H1 (cell line): ENCODE measurements at regions not wholly inside any gene's neighbourhood (a gene's known extent, or its start where the extent isn't known, plus 50 kb on each side); places are given as distances from the start of the nearest gene placed in this dataset.

Experiments
- CTCF ChIA-PET: fragments of 300-600 bp; sonication (Branson Sonifier 250); formaldehyde crosslinking; loops from one replicate; lab custom pipeline; 2021; ENCODE audit not compliant: partially characterized antibody; lab: Charles Lee
- POLR2A ChIA-PET: fragments of 300-600 bp; sonication (Branson Sonifier 250); formaldehyde crosslinking; loops from one replicate; lab custom pipeline; 2021; ENCODE audit warnings: inconsistent platforms; ENCODE audit not compliant: partially characterized antibody; lab: Charles Lee
- DNase-seq, 2 experiments: peaks; one replicate each; pipeline versions ENCODE4 v3.0.0 to v3.0.0-alpha.2; 2010 to 2022; ENCODE audit warnings: low spot score in 2 of 2, low read depth in 1 of 2, mixed read lengths in 1 of 2
- FAIRE-seq: peaks from 2 replicates; lab custom pipeline; 2011; peaks lifted over from hg19 to GRCh38; lab: Jason Lieb, UNC
- H2AFZ ChIP-seq: 2 replicates; pipeline ENCODE4 v1.8.1; 2012; ENCODE audit warnings: low read length, inconsistent platforms
- H2AK5ac ChIP-seq: 2 replicates; pipeline ENCODE4 v1.6.1; 2013; ENCODE audit warnings: low read depth, low read length
- H2BK120ac ChIP-seq: replicated peaks from 2 replicates; pipeline ENCODE3; 2013; ENCODE audit warnings: low read depth, low read length, inconsistent platforms
- H2BK12ac ChIP-seq: 2 replicates; pipeline ENCODE4 v1.6.1; 2013; ENCODE audit warnings: low read depth, low read length
- H2BK15ac ChIP-seq: 2 replicates; pipeline ENCODE4 v1.6.1; 2013; ENCODE audit warnings: low read length
- H2BK20ac ChIP-seq: 2 replicates; pipeline ENCODE4 v1.6.1; 2013; ENCODE audit warnings: low read length
- H2BK5ac ChIP-seq: 2 replicates; pipeline ENCODE4 v1.6.1; 2013; ENCODE audit warnings: low read depth, low read length
- H3K14ac ChIP-seq: 2 replicates; pipeline ENCODE4 v1.6.1; 2013; ENCODE audit warnings: inconsistent platforms; ENCODE audit not compliant: insufficient read length
- H3K18ac ChIP-seq: 2 replicates; pipeline ENCODE4 v1.6.1; 2013; ENCODE audit warnings: low read length; ENCODE audit errors: extremely low read depth
- H3K23ac ChIP-seq: 2 replicates; pipeline ENCODE4 v1.6.1; 2013; ENCODE audit warnings: inconsistent platforms; ENCODE audit not compliant: insufficient read length
- H3K23me2 ChIP-seq: 2 replicates; pipeline ENCODE4 v1.6.1; 2013; ENCODE audit warnings: low read depth, low read length
- H3K27ac ChIP-seq: 2 replicates; pipeline ENCODE4 v1.6.1; 2011; ENCODE audit warnings: low read depth, low read length, inconsistent platforms
- H3K27me3 ChIP-seq, 4 experiments: replicated peaks in 1 of 4; 1 replicate in 1 of 4; 2 replicates in 3 of 4; pipeline versions ENCODE4 v1.6.1 to v1.8.1; 2011 to 2013; ENCODE audit warnings: low read length in 3 of 4, mild to moderate bottlenecking in 3 of 4, inconsistent platforms in 2 of 4, mixed read lengths in 2 of 4, moderate library complexity in 1 of 4; ENCODE audit not compliant: control insufficient read depth in 3 of 4, insufficient read depth in 3 of 4; ENCODE audit errors: extremely low read depth in 1 of 4
- H3K36me3 ChIP-seq, 4 experiments: 2 replicates each; pipeline versions ENCODE4 v1.6.1 to v1.8.1; 2011 to 2013; ENCODE audit warnings: mild to moderate bottlenecking in 4 of 4, low read length in 3 of 4, moderate library complexity in 2 of 4, control low read depth in 1 of 4, inconsistent platforms in 1 of 4; ENCODE audit not compliant: insufficient read depth in 4 of 4, control insufficient read depth in 2 of 4
- H3K4ac ChIP-seq: replicated peaks from 2 replicates; pipeline ENCODE3; 2013; ENCODE audit warnings: low read length, low read depth, mixed read lengths, inconsistent platforms; ENCODE audit not compliant: insufficient read length
- H3K4me1 ChIP-seq, 4 experiments: replicated peaks in 1 of 4; 1 replicate in 1 of 4; 2 replicates in 3 of 4; pipeline versions ENCODE4 v1.6.1 to v1.8.1; 2011 to 2013; ENCODE audit warnings: low read length in 3 of 4, inconsistent platforms in 2 of 4, mixed read lengths in 1 of 4; ENCODE audit not compliant: insufficient read depth in 4 of 4, control insufficient read depth in 3 of 4
- H3K4me2 ChIP-seq, 2 experiments: 2 replicates each; pipeline versions ENCODE4 v1.6.1 to v1.8.1; 2011 to 2013; ENCODE audit warnings: low read depth in 2 of 2, low read length in 2 of 2, control low read depth in 1 of 2, inconsistent platforms in 1 of 2, mild to moderate bottlenecking in 1 of 2; ENCODE audit not compliant: insufficient read depth in 1 of 2
- H3K4me3 ChIP-seq, 4 experiments: fragments of 200-600, 300-600 bp in 1 of 4; sonication (generic), shearing (Covaris generic), sonication (Bioruptor Twin) in 1 of 4; 2 replicates each; pipeline versions ENCODE4 v1.5.1 to v1.8.1; 2011 to 2016; ENCODE audit warnings: low read length in 4 of 4, low read depth in 3 of 4, control low read depth in 2 of 4, inconsistent platforms in 2 of 4, mild to moderate bottlenecking in 2 of 4, mixed read lengths in 1 of 4, moderate library complexity in 1 of 4; ENCODE audit not compliant: insufficient read depth in 2 of 4; ENCODE audit errors: extremely low read depth in 1 of 4
- H3K56ac ChIP-seq: replicated peaks from 2 replicates; pipeline ENCODE3; 2013; ENCODE audit warnings: low read depth, mild to moderate bottlenecking, mixed read lengths, low read length, inconsistent platforms; ENCODE audit not compliant: insufficient read length
- H3K79me1 ChIP-seq: 2 replicates; pipeline ENCODE4 v1.6.1; 2013; ENCODE audit warnings: low read depth, low read length, control low read depth
- H3K79me2 ChIP-seq, 2 experiments: 2 replicates each; pipeline versions ENCODE4 v1.6.1 to v1.8.1; 2012 to 2013; ENCODE audit warnings: low read length in 2 of 2, mild to moderate bottlenecking in 2 of 2, inconsistent platforms in 1 of 2; ENCODE audit not compliant: insufficient read depth in 2 of 2, control insufficient read depth in 1 of 2
- H3K9ac ChIP-seq, 4 experiments: replicated peaks in 1 of 4; 1 replicate in 1 of 4; 2 replicates in 3 of 4; pipeline versions ENCODE4 v1.6.1 to v1.8.1; 2011 to 2013; ENCODE audit warnings: low read depth in 3 of 4, low read length in 3 of 4, control low read depth in 2 of 4, mild to moderate bottlenecking in 2 of 4, moderate library complexity in 2 of 4, inconsistent platforms in 1 of 4; ENCODE audit errors: extremely low read depth in 1 of 4
- H3K9me3 ChIP-seq, 2 experiments: 2 replicates each; pipeline versions ENCODE4 v1.6.1 to v1.8.1; 2012 to 2013; ENCODE audit warnings: mild to moderate bottlenecking in 2 of 2, moderate library complexity in 2 of 2, control low read depth in 1 of 2, inconsistent platforms in 1 of 2, low read depth in 1 of 2, low read length in 1 of 2, mixed read lengths in 1 of 2; ENCODE audit not compliant: insufficient read depth in 2 of 2
- H4K20me1 ChIP-seq, 2 experiments: replicated peaks in 1 of 2; 2 replicates each; pipeline versions ENCODE3 to v1.8.1; 2011 to 2013; ENCODE audit warnings: inconsistent platforms in 2 of 2, low read length in 2 of 2, mild to moderate bottlenecking in 1 of 2; ENCODE audit not compliant: insufficient read depth in 2 of 2, control insufficient read depth in 1 of 2
- H4K5ac ChIP-seq: 2 replicates; pipeline ENCODE4 v1.6.1; 2013; ENCODE audit warnings: low read length, low read depth, mixed read lengths, inconsistent platforms; ENCODE audit not compliant: insufficient read length
- H4K8ac ChIP-seq: 2 replicates; pipeline ENCODE4 v1.8.0; 2013; ENCODE audit warnings: mild to moderate bottlenecking, moderate library complexity, low read length, inconsistent platforms; ENCODE audit not compliant: insufficient read depth; ENCODE audit errors: extremely low read depth
- H4K91ac ChIP-seq: replicated peaks from 2 replicates; pipeline ENCODE3; 2013; ENCODE audit warnings: low read length, mixed read lengths, inconsistent platforms; ENCODE audit not compliant: insufficient read length
- CHD2 ChIP-seq: IDR thresholded peaks from 2 replicates; pipeline ENCODE4 v1.6.1; 2012; ENCODE audit warnings: low read length, improper control_type of control experiment
- EGR1 ChIP-seq: IDR thresholded peaks from 2 replicates; pipeline ENCODE4 v1.6.1; 2011; ENCODE audit warnings: low read depth, low read length, borderline replicate concordance
- EP300 ChIP-seq, 2 experiments: IDR thresholded peaks; 1 replicate in 1 of 2; 2 replicates in 1 of 2; pipeline ENCODE4 v1.6.1; 2011 to 2012; ENCODE audit warnings: low read depth in 2 of 2, low read length in 2 of 2, mild to moderate bottlenecking in 2 of 2, borderline replicate concordance in 1 of 2, inconsistent platforms in 1 of 2, moderate library complexity in 1 of 2
- EZH2 ChIP-seq: fragments of 200-600 bp; sonication (generic); IDR thresholded peaks from 2 replicates; pipeline ENCODE4 v1.7.1; 2012; ENCODE audit warnings: low read depth, mild to moderate bottlenecking, moderate library complexity, low read length, inconsistent platforms; ENCODE audit not compliant: severe bottlenecking
- KDM4A ChIP-seq: IDR thresholded peaks from one replicate; pipeline ENCODE4 v1.7.1; 2012; ENCODE audit warnings: low read depth, mild to moderate bottlenecking, moderate library complexity, low read length, inconsistent platforms; ENCODE audit not compliant: severe bottlenecking
- NRF1 ChIP-seq: IDR thresholded peaks from 2 replicates; pipeline ENCODE4 v1.6.1; 2011; ENCODE audit warnings: mild to moderate bottlenecking, low read depth, low read length, improper control_type of control experiment
- RAD21 ChIP-seq, 2 experiments: IDR thresholded peaks in 1 of 2; conservative IDR thresholded peaks in 1 of 2; 2 replicates each; pipeline ENCODE4 v1.6.1; 2011; ENCODE audit warnings: low read depth in 2 of 2, low read length in 2 of 2, improper control_type of control experiment in 1 of 2, inconsistent platforms in 1 of 2, mild to moderate bottlenecking in 1 of 2, moderate library complexity in 1 of 2
- TCF12 ChIP-seq: IDR thresholded peaks from 2 replicates; pipeline ENCODE4 v1.6.1; 2011; ENCODE audit warnings: low read depth, mild to moderate bottlenecking, low read length
- WGBS, 2 experiments: shearing (Covaris generic) in 1 of 2; methylation state at CpG; one replicate each; pipeline versions ENCODE4 v1.1.6 to v1.1.7; 2013 to 2015; ENCODE audit warnings: low lambda C conversion rate in 2 of 2, mixed read lengths in 2 of 2, inconsistent platforms in 1 of 2, low coverage in 1 of 2, missing lambda C conversion rate in 1 of 2; ENCODE audit not compliant: insufficient replicate concordance in 2 of 2, insufficient coverage in 1 of 2, insufficient read length in 1 of 2; ENCODE audit errors: extremely low coverage in 1 of 2, missing lambda C conversion rate in 1 of 2; 5-methylcytosine and 5-hydroxymethylcytosine counted together
- TF ChIP-seq, protein P1 (sequence below), 3 experiments: IDR thresholded peaks; 1 replicate in 2 of 3; 2 replicates in 1 of 3; pipeline versions ENCODE4 v1.5.1 to v1.6.1; 2011; ENCODE audit warnings: low read length in 3 of 3, mild to moderate bottlenecking in 3 of 3, inconsistent platforms in 2 of 3, low read depth in 1 of 3, moderate library complexity in 1 of 3; ENCODE audit not compliant: insufficient read depth in 1 of 3; ENCODE audit errors: control extremely low read depth in 1 of 3
- TF ChIP-seq, protein P2 (sequence below): IDR thresholded peaks from 2 replicates; pipeline ENCODE4 v1.6.1; 2012; ENCODE audit warnings: inconsistent platforms
- TF ChIP-seq, protein P3 (sequence below): IDR thresholded peaks from 2 replicates; pipeline ENCODE4 v1.6.1; 2011; ENCODE audit warnings: low read depth, mild to moderate bottlenecking, low read length; ENCODE audit not compliant: insufficient read depth

DNA sequence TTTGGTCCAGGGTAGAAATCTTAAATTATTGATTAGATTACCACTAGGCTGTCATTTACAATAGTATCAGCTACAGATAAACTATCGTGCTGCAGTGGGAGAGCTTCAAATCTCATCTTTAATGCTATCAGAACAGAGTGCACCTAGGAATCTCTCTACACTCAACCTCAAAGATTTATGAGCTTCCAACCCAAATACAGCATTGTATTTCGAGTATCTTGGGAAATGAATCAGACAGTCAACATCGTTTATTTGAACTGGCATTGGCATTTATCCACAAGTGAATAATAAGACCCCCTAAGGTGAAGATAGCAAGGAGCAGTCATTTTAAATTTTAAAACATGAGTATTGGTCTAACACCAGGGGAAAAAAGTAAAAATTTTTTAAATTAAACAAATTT is 1203.2 kb downstream of the CDH12 start:
- Histone ChIP-seq H3K23ac (no peak overlapping the region), H3K56ac (no peak overlapping the region), H2BK15ac (no peak overlapping the region), H3K4ac (no peak overlapping the region), H4K20me1 (no peaks in the 10 kb centered on the region), H3K27ac (no peak overlapping the region), H2BK120ac (no peak overlapping the region), H2AK5ac (no peak overlapping the region), H3K4me1 (no peaks in the 10 kb centered on the region), H4K8ac (no peak overlapping the region), H3K27me3 (no peaks in the 10 kb centered on the region), H3K14ac (no peak overlapping the region), H4K5ac (no peak overlapping the region), H3K9ac (no peak overlapping the region), H3K18ac (no peak overlapping the region), H3K9me3 (no peaks in the 10 kb centered on the region), H4K91ac (no peak overlapping the region), H3K79me2 (no peaks in the 10 kb centered on the region), H3K36me3 (no peaks in the 10 kb centered on the region), H3K23me2 (no peaks in the 10 kb centered on the region; the same call in 1 of the 2 replicates), H3K4me2 (no peak overlapping the region), H2AFZ (no peak overlapping the region), H2BK12ac (no peak overlapping the region), H2BK5ac (no peak overlapping the region), H2BK20ac (no peak overlapping the region), H3K4me3 (no peak overlapping the region), H3K79me1 (no peaks in the 10 kb centered on the region)
- POLR2A ChIA-PET, result no interaction called here
- CTCF ChIA-PET, result no interaction called here
- FAIRE-seq, result no peak
- 87% methylated on average over 3 of the region's 3 CpGs; no CpG with 5 or more reads in 1 of the 2 experiments for WGBS, 2 experiments
- no peak for DNase-seq
- TF ChIP-seq NRF1, result no peak
- TF ChIP-seq CHD2, result no peak
- TF ChIP-seq RAD21 (IDR thresholded peaks at IDR 0.05 in 1 of 2, conservative IDR thresholded peaks at IDR 0.05 in 1 of 2; ENCODE audit: low read depth in 2 of 2, low read length in 2 of 2), result no peak
- TF ChIP-seq, protein P1, sequence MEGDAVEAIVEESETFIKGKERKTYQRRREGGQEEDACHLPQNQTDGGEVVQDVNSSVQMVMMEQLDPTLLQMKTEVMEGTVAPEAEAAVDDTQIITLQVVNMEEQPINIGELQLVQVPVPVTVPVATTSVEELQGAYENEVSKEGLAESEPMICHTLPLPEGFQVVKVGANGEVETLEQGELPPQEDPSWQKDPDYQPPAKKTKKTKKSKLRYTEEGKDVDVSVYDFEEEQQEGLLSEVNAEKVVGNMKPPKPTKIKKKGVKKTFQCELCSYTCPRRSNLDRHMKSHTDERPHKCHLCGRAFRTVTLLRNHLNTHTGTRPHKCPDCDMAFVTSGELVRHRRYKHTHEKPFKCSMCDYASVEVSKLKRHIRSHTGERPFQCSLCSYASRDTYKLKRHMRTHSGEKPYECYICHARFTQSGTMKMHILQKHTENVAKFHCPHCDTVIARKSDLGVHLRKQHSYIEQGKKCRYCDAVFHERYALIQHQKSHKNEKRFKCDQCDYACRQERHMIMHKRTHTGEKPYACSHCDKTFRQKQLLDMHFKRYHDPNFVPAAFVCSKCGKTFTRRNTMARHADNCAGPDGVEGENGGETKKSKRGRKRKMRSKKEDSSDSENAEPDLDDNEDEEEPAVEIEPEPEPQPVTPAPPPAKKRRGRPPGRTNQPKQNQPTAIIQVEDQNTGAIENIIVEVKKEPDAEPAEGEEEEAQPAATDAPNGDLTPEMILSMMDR (IDR thresholded peaks at IDR 0.05; ENCODE audit: control extremely low read depth in 1 of 3, insufficient read depth in 1 of 3, low read depth in 1 of 3, low read length in 3 of 3), result no peak
- no peak for TF ChIP-seq TCF12
- TF ChIP-seq, protein P2, sequence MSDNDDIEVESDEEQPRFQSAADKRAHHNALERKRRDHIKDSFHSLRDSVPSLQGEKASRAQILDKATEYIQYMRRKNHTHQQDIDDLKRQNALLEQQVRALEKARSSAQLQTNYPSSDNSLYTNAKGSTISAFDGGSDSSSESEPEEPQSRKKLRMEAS, result no peak
- TF ChIP-seq EGR1, result no peak
- TF ChIP-seq, protein P3, sequence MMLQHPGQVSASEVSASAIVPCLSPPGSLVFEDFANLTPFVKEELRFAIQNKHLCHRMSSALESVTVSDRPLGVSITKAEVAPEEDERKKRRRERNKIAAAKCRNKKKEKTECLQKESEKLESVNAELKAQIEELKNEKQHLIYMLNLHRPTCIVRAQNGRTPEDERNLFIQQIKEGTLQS, result no peak
- no peak for TF ChIP-seq EP300 (IDR thresholded peaks at IDR 0.05; ENCODE audit: borderline replicate concordance in 1 of 2, low read depth in 2 of 2, low read length in 2 of 2)
- no peak for TF ChIP-seq EZH2
- no peak for TF ChIP-seq KDM4A
